Liver (tissue), 3 donors: ENCODE measurements at regions not wholly inside any gene's neighbourhood (a gene's known extent, or its start where the extent isn't known, plus 50 kb on each side); places are given as distances from the start of the nearest gene placed in this dataset.

ENCODE experiments used
- ATF3 ChIP-seq: IDR thresholded peaks from 2 replicates; pipeline ENCODE4 v1.6.1; 2016; ENCODE audit warnings: antibody characterized with exemption
- NR2F2 ChIP-seq: IDR thresholded peaks from 2 replicates; pipeline ENCODE4 v1.6.1; 2016; ENCODE audit warnings: antibody characterized with exemption
- RAD21 ChIP-seq, 2 donors: IDR thresholded peaks; 2 replicates each; pipeline ENCODE4 v1.6.1; 2016; ENCODE audit warnings: antibody characterized with exemption in 2 of 2, mild to moderate bottlenecking in 2 of 2
- TF ChIP-seq, protein P1 (sequence below): fragments of 150-350 bp; IDR thresholded peaks from 2 replicates; pipeline ENCODE4 v1.5.1; 2017; ENCODE audit warnings: improper control_type of control experiment, low read depth, low read length; ENCODE audit not compliant: missing input control
- donor health status: healthy.
- donor health status: healthy.

DNA sequence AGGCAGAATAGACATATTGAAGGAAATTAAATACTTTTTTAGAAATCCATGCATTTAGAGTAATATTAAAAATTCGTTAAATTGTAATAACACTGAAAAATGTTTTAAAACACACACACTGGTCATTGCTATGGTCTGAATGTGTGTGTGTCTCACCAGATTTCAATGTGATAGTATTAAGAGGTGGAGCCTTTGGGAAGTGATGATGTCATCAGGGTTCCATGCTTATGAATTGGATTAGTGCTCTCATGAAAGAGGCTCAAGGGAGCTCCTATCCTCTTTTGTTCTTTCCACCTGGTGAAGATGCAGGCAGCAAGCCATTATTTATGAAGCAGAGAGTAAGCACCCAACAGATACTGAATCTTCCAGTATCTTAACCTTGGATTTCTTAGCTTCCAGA is 441.8 kb downstream of the CDH2 start:
- TF ChIP-seq, protein P1, sequence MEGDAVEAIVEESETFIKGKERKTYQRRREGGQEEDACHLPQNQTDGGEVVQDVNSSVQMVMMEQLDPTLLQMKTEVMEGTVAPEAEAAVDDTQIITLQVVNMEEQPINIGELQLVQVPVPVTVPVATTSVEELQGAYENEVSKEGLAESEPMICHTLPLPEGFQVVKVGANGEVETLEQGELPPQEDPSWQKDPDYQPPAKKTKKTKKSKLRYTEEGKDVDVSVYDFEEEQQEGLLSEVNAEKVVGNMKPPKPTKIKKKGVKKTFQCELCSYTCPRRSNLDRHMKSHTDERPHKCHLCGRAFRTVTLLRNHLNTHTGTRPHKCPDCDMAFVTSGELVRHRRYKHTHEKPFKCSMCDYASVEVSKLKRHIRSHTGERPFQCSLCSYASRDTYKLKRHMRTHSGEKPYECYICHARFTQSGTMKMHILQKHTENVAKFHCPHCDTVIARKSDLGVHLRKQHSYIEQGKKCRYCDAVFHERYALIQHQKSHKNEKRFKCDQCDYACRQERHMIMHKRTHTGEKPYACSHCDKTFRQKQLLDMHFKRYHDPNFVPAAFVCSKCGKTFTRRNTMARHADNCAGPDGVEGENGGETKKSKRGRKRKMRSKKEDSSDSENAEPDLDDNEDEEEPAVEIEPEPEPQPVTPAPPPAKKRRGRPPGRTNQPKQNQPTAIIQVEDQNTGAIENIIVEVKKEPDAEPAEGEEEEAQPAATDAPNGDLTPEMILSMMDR: no peak
- TF ChIP-seq NR2F2: no peak
- no peak for TF ChIP-seq ATF3
- TF ChIP-seq RAD21 (IDR thresholded peaks at IDR 0.05): no peak
